SU-DHL-6 (cell line): ENCODE measurements at regions not wholly inside any gene's neighbourhood (a gene's known extent, or its start where the extent isn't known, plus 50 kb on each side); places are given as distances from the start of the nearest gene placed in this dataset.

Experiments
- H2AFZ ChIP-seq: fragments of 200-600 bp; sonication (generic); 2 replicates; pipeline ENCODE4 v1.6.1; 2014; ENCODE audit warnings: low read depth, mild to moderate bottlenecking, moderate library complexity, mixed read lengths, antibody characterized with exemption, low read length; ENCODE audit not compliant: severe bottlenecking
- H3F3A ChIP-seq: fragments of 200-600 bp; shearing (Covaris generic); 2 replicates; pipeline ENCODE4 v1.6.0; 2016; ENCODE audit warnings: antibody characterized with exemption, mild to moderate bottlenecking; ENCODE audit not compliant: insufficient read depth
- H3K27ac ChIP-seq: fragments of 200-600 bp; sonication (generic); 2 replicates; pipeline ENCODE4 v1.5.1; 2016; ENCODE audit warnings: low read depth, mild to moderate bottlenecking, low read length, moderate library complexity, mixed read lengths
- H3K27me3 ChIP-seq: fragments of 200-600 bp; sonication (generic), shearing (Covaris generic); 2 replicates; pipeline ENCODE4 v1.6.0; 2014; ENCODE audit warnings: mild to moderate bottlenecking, low read length
- H3K36me3 ChIP-seq: fragments of 200-600 bp; sonication (generic); 2 replicates; pipeline ENCODE4 v1.6.1; 2014; ENCODE audit warnings: mild to moderate bottlenecking, low read length, mixed read lengths
- H3K4me2 ChIP-seq: fragments of 300-600, 200-600 bp; shearing (Covaris generic), sonication (generic); 2 replicates; pipeline ENCODE4 v1.6.0; 2014; ENCODE audit warnings: low read length, low read depth, mild to moderate bottlenecking; ENCODE audit not compliant: poor library complexity, severe bottlenecking
- H3K4me3 ChIP-seq: fragments of 200-600 bp; sonication (generic); 2 replicates; pipeline ENCODE4 v1.5.1; 2014; ENCODE audit warnings: antibody characterized with exemption, low read length, mild to moderate bottlenecking, mixed read lengths; ENCODE audit not compliant: insufficient read depth, poor library complexity, severe bottlenecking
- H3K79me2 ChIP-seq: fragments of 200-600 bp; sonication (generic); 2 replicates; pipeline ENCODE4 v1.6.1; 2014; ENCODE audit warnings: mild to moderate bottlenecking, low read length, moderate library complexity; ENCODE audit not compliant: insufficient read depth
- H3K9ac ChIP-seq: fragments of 200-600 bp; sonication (generic); 2 replicates; pipeline ENCODE4 v1.7.0; 2014; ENCODE audit warnings: mild to moderate bottlenecking, low read length
- H3K9me2 ChIP-seq: fragments of 200-600 bp; sonication (generic); replicated peaks from 2 replicates; pipeline ENCODE4 v1.6.1; 2014; ENCODE audit warnings: low read length; ENCODE audit not compliant: insufficient read depth
- H3K9me3 ChIP-seq: fragments of 200-600 bp; sonication (generic); 2 replicates; pipeline ENCODE4 v1.6.1; 2014; ENCODE audit warnings: low read length, mixed read lengths; ENCODE audit not compliant: insufficient read depth
- H4K20me1 ChIP-seq: fragments of 200-600 bp; sonication (generic); 2 replicates; pipeline ENCODE4 v1.6.1; 2014; ENCODE audit warnings: low read depth, mild to moderate bottlenecking, antibody characterized with exemption, low read length, moderate library complexity, mixed read lengths
- EZH2phosphoT487 ChIP-seq: fragments of 200-600 bp; sonication (generic), shearing (Covaris generic); conservative IDR thresholded peaks from 2 replicates; pipeline ENCODE4 v1.6.1; 2018; ENCODE audit warnings: mild to moderate bottlenecking, antibody characterized with exemption, low read length, moderate library complexity, mixed read lengths
- TF ChIP-seq, protein P1 (sequence below): fragments of 200-600 bp; sonication (generic); IDR thresholded peaks from one replicate; pipeline ENCODE4 v1.5.1; 2017; ENCODE audit warnings: antibody characterized with exemption, mild to moderate bottlenecking, low read length, moderate library complexity; ENCODE audit not compliant: insufficient read depth, poor library complexity, severe bottlenecking

DNA sequence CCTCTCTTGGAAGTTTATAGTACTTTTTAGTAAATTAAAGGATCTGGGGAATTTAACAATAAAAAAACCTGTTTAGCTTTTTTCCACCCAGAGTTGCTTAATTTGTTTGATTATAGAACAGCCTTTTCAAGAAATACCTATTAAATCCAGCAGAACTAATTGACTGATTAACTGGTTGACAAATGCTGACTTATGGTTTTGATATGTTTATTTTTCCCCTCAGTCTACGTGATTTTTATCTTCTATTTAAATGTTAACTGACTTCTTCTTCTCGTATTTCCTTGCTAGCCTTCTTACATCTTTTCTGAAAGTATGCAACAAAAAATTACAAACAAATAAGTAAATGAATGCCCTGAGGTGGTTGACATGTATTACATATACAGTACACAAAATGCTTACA is 302.9 kb upstream of the SPAG17 start:
- H3K9me3 ChIP-seq = no peaks in the 10 kb centered on the region
- H3K36me3 ChIP-seq = no peaks in the 10 kb centered on the region
- no peaks in the 10 kb centered on the region for H3F3A ChIP-seq
- no peak overlapping the region for H3K4me3 ChIP-seq
- TF ChIP-seq, protein P1, sequence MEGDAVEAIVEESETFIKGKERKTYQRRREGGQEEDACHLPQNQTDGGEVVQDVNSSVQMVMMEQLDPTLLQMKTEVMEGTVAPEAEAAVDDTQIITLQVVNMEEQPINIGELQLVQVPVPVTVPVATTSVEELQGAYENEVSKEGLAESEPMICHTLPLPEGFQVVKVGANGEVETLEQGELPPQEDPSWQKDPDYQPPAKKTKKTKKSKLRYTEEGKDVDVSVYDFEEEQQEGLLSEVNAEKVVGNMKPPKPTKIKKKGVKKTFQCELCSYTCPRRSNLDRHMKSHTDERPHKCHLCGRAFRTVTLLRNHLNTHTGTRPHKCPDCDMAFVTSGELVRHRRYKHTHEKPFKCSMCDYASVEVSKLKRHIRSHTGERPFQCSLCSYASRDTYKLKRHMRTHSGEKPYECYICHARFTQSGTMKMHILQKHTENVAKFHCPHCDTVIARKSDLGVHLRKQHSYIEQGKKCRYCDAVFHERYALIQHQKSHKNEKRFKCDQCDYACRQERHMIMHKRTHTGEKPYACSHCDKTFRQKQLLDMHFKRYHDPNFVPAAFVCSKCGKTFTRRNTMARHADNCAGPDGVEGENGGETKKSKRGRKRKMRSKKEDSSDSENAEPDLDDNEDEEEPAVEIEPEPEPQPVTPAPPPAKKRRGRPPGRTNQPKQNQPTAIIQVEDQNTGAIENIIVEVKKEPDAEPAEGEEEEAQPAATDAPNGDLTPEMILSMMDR = no peak
- no peak for TF ChIP-seq EZH2phosphoT487
- no peaks in the 10 kb centered on the region for H3K27me3 ChIP-seq
- H3K9me2 ChIP-seq = no peaks in the 10 kb centered on the region
- no peak overlapping the region for H2AFZ ChIP-seq
- H3K27ac ChIP-seq = no peak overlapping the region
- H3K9ac ChIP-seq = no peak overlapping the region
- no peaks in the 10 kb centered on the region for H4K20me1 ChIP-seq
- no peak overlapping the region for H3K4me2 ChIP-seq
- H3K79me2 ChIP-seq = no peaks in the 10 kb centered on the region

DNA sequence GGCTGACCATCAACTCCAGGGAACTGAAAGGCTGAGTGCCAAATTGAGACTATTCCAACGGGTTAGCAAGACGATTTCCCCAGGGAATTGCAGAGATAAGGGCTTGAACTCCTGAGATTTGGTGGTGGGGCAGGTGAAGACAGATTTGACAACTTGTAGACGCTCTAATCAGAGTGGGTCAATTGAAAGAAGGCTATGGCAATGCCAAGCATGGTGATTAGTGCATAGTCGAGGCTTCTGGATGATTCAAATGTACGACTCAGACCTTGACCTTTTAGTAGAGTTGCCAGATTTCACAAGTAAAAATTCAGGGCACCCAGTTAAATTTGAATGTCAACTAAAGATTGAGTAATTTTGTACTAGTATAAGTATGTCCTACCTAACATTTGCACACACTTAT is 302.1 kb upstream of the SPAG17 start:
- H3K4me2 ChIP-seq = no peak overlapping the region
- H3K9ac ChIP-seq = no peak overlapping the region
- H3K9me2 ChIP-seq = no peaks in the 10 kb centered on the region
- H3K79me2 ChIP-seq = no peaks in the 10 kb centered on the region
- H3F3A ChIP-seq = no peaks in the 10 kb centered on the region
- no peaks in the 10 kb centered on the region for H4K20me1 ChIP-seq
- no peak overlapping the region for H2AFZ ChIP-seq
- H3K9me3 ChIP-seq = no peaks in the 10 kb centered on the region
- H3K27me3 ChIP-seq = no peaks in the 10 kb centered on the region
- H3K36me3 ChIP-seq = no peaks in the 10 kb centered on the region
- no peak overlapping the region for H3K27ac ChIP-seq
- TF ChIP-seq, protein P1 = no peak
- no peak for TF ChIP-seq EZH2phosphoT487
- no peak overlapping the region for H3K4me3 ChIP-seq

DNA sequence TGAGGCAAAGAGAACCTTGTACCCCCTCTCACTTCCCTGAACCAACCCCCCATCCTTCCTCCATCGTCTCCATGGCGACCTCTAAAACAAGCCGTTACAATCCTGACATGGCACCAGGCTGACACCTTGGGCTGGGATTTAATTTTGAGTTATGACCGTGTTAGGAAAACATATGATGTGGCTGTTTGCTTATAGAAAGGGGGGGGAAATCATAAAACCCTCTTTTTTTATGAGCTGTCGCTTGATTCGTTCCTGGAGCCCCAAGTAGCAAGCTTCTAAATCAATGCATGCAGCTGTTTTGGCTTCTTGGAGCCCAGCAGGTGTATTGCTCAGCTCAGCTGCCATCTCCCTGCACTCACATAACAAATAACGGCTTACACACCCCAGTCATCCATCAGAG is 301.2 kb upstream of the SPAG17 start:
- no peak overlapping the region for H3K4me2 ChIP-seq
- H4K20me1 ChIP-seq = no peaks in the 10 kb centered on the region
- TF ChIP-seq EZH2phosphoT487 = no peak
- TF ChIP-seq, protein P1 = no peak
- no peak overlapping the region for H3K9ac ChIP-seq
- H3K4me3 ChIP-seq = no peak overlapping the region
- no peaks in the 10 kb centered on the region for H3K9me2 ChIP-seq
- H3K27me3 ChIP-seq = no peaks in the 10 kb centered on the region
- no peak overlapping the region for H2AFZ ChIP-seq
- no peaks in the 10 kb centered on the region for H3K36me3 ChIP-seq
- no peaks in the 10 kb centered on the region for H3K9me3 ChIP-seq
- no peak overlapping the region for H3K27ac ChIP-seq
- no peaks in the 10 kb centered on the region for H3K79me2 ChIP-seq
- H3F3A ChIP-seq = no peaks in the 10 kb centered on the region

DNA sequence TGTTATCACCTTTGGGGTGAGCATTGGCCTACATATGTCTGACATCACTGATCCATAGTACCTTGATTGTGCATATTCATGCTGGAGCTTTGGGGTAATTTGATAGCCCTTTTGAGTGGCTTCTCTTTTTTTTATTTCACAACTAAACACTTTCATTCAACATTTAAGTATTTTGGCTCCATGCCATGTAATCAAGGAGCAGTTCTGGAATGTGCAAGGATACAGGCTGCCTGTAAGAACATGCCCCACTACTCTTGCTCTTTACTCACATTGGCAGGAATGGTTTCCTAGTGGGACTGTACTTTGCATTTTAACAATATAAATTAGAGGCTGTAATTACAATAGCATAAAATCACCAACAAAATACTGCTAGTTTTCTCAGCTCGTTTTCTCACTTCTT is 300.7 kb upstream of the SPAG17 start:
- H3K79me2 ChIP-seq = no peaks in the 10 kb centered on the region
- no peak overlapping the region for H3K9ac ChIP-seq
- no peak for TF ChIP-seq EZH2phosphoT487
- TF ChIP-seq, protein P1 = no peak
- no peak overlapping the region for H3K4me2 ChIP-seq
- no peak overlapping the region for H2AFZ ChIP-seq
- H3K9me2 ChIP-seq = no peaks in the 10 kb centered on the region
- no peak overlapping the region for H3K27ac ChIP-seq
- no peaks in the 10 kb centered on the region for H4K20me1 ChIP-seq
- H3K27me3 ChIP-seq = no peaks in the 10 kb centered on the region
- H3K9me3 ChIP-seq = no peaks in the 10 kb centered on the region
- H3K4me3 ChIP-seq = no peak overlapping the region
- no peaks in the 10 kb centered on the region for H3K36me3 ChIP-seq
- no peaks in the 10 kb centered on the region for H3F3A ChIP-seq
